Peyer's patch (tissue), 4 donors: ENCODE measurements at regions not wholly inside any gene's neighbourhood (a gene's known extent, or its start where the extent isn't known, plus 50 kb on each side); places are given as distances from the start of the nearest gene placed in this dataset.
"Not testable (repeated sequence)": the region's sequence is repeated elsewhere in the genome, so short reads cannot be mapped to it uniquely, and the experiment has no call there.

Source experiments
- CTCF ChIP-seq, 6 experiments: fragments of 450-650 bp in 4 of 6; fragments of 200-600 bp in 2 of 6; sonication (generic) in 1 of 6; IDR thresholded peaks; one replicate each; pipeline ENCODE4 v1.5.1; 2017 to 2019; ENCODE audit warnings: antibody characterized with exemption in 6 of 6, mild to moderate bottlenecking in 3 of 6, moderate library complexity in 1 of 6
- POLR2A ChIP-seq, 2 donors: fragments of 450-650 bp; IDR thresholded peaks; one replicate each; pipeline ENCODE4 v1.5.1; 2017; ENCODE audit warnings: antibody characterized with exemption in 2 of 2, mild to moderate bottlenecking in 2 of 2, moderate library complexity in 2 of 2

- TF ChIP-seq CTCF, POLR2A (IDR thresholded peaks at IDR 0.05): not testable (repeated sequence)
Measured at GRCh38 chrX:13480780-13481179, 88.6 kb upstream of the EGFL6 start.
